Kidney capillary endothelial cell (primary cell): ENCODE measurements at regions not wholly inside any gene's neighbourhood (a gene's known extent, or its start where the extent isn't known, plus 50 kb on each side); places are given as distances from the start of the nearest gene placed in this dataset.

Source experiments
- DNase-seq: peaks from one replicate; pipeline ENCODE4 v3.0.0-alpha.2; 2018; ENCODE audit warnings: low spot score

DNA sequence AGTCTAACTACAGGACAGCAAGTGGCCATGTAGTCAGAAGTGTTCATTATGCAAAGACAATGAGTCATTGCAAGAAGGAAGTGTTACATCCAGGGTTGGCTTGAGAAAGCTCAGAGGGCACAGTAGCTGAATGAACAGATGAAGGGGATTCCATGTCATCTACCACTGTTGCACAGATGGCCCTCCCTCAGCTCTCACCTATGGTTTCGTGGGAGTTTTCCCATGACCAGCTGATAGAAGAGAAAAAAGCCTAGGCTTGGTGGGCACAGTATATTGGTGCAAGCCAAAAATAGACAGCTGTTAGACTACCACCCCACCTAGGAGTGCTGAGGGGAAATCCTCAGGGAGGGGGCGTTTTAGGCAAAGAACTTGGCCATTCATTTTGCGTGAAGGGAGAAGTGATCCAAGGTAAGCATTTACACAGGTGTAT lies 217.0 kb downstream of the DMRT2 start:
- DNase-seq = peak; percentile 10

GRCh38 chr9:1267581-1267980 lies 217.4 kb downstream of the DMRT2 start:
- no peak for DNase-seq

GRCh38 chr9:1269533-1270315 lies 219.6 kb downstream of the DMRT2 start:
- DNase-seq = no peak

DNA sequence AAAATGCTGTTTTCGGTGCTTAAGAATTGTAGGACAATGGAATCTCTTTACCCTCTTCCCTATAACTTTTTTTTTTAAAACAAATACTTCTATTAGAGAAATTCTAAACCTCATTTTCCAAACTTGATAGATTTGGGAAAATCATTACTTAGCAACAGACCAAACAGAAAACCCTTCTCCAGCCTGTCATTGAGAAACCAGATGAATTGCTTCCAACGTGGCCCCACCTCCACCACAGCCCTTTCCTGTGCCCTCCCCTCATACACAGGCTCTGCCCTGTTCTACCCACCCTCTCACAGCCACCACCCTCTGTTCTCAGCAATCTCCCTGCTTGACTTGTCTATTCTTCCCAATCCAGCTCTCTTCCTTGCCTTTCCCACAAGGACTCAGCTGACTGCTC lies 221.2 kb downstream of the DMRT2 start:
- DNase-seq = no peak

- DNase-seq = no peak
Measured at GRCh38 chr9:1271786-1272185, 221.6 kb downstream of the DMRT2 start.

- DNase-seq = no peak
Measured at GRCh38 chr9:1272488-1272887, 222.3 kb downstream of the DMRT2 start.

- DNase-seq = peak; percentile 2
Measured at GRCh38 chr9:1273859-1274258, 223.7 kb downstream of the DMRT2 start.

GRCh38 chr9:1274334-1274733 lies 224.2 kb downstream of the DMRT2 start:
- no peak for DNase-seq

GRCh38 chr9:1276474-1276873 lies 226.3 kb downstream of the DMRT2 start:
- DNase-seq = no peak

- DNase-seq = no peak
Measured at GRCh38 chr9:1284727-1285126, 234.6 kb downstream of the DMRT2 start.

DNA sequence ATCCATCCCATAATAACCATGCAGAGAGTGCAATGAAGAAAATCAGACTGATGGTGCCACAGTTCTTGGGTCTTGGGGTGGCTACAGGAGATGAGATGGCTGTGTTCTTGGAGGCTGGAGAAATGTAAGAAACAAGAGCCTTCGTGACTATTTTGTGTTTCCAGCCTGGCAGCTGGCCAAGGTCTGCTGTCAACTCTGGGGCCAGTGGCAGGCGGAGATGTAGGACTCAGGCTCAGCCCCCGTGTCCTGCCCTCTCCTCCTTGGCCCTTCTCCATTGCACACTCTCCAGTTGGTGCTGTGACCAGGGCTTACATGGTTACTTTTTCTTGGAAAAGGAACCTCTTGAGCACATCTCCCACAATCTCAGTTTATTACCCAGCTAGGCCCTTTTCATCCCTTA lies 235.4 kb downstream of the DMRT2 start:
- DNase-seq = no peak

DNA sequence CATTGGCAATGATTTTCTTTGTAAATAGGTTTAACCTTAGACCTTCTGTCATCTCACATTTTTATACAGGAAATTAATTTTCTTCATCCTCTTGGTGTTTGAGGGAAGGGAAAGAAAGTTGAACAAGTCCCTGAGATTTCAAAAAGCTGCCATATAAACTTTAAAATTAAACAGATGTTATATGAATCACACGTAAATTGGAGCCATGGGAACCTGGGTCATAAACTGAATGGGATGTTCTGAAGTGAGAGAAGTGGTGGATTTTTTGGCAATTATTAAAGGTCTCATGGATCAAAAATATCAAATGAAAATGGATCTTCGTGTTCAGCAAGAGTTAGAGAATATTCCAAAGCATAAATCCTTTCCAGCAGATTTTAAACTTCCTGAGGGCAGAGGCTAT lies 242.2 kb downstream of the DMRT2 start:
- DNase-seq = no peak

GRCh38 chr9:1294641-1295258 lies 244.6 kb downstream of the DMRT2 start:
- no peak for DNase-seq

- no peak for DNase-seq
Measured at GRCh38 chr9:1296331-1296730, 246.2 kb downstream of the DMRT2 start.

DNA sequence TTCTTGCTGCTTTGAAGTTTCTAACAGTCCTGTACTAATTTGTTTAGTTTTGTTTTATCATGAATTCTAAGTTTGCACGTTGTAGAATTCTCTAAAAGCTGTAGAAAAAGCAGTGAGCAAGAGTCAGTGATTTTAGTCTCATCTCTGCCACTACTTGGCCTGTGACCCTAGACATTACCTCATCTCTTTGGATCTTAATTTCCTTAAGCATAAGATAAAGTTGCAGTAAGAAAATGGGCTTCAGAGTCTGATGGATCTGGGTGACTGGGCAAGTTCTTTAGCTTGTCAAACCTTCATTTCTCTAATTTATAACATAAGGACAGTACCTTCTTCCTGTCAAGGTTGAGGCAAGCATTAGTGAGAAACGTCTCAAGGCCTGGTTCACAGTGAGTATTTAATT lies 247.9 kb downstream of the DMRT2 start:
- DNase-seq = no peak

- DNase-seq = no peak
Measured at GRCh38 chr9:1300941-1301340, 250.8 kb downstream of the DMRT2 start.

- DNase-seq = no peak
Measured at GRCh38 chr9:1303932-1304331, 253.8 kb downstream of the DMRT2 start.

DNA sequence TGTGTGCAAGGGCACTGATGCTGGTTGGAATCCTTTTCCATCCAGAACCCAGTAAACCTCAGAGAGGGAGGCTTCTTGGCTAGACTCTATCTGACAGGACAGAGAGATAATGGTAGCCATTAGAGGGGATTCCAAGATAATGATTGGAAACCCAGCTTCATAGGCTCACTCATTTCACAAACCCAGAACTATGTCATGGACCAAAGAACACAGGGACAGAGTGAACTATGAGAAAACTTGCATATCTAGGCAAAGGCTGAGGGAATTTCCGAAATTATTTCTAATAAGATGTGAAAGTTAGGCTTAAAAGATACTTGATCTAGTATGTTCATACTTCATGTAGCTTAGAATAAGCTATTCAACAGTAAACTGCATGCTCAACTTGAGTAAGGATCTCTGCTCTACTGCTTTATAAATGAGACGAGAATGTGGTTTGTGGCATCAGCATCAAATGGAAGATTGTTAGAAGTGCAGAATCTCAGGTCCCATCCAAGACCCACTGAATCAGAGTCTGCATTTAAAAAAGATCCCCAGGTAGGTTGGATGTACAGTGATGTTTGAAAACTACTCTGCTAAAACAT lies 261.4 kb downstream of the DMRT2 start:
- no peak for DNase-seq

- no peak for DNase-seq
Measured at GRCh38 chr9:1319436-1319835, 269.3 kb downstream of the DMRT2 start.

DNA sequence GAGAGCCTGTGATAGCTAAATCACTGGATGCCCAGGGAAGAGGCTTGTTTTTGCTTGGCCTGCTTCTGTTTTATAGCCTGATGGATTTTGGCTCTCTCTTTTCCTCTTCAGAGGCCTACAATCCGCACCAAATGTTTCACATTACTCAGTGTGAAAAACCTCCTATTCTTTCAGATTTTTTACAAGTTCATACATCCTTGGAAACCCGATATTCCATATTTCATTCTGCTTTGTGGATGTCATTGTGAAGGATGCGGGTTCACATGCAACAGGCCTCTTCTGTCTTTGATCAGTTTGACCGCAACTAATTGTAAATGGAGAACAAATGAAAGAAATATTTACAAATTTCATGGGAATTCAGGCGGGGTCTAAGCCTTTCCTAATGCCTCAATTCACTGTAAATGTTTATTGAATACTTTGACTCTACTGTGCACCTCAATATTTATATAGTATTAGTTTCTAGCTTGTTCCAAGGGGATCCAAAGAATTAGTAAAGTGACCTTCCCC lies 269.9 kb downstream of the DMRT2 start:
- no peak for DNase-seq

DNA sequence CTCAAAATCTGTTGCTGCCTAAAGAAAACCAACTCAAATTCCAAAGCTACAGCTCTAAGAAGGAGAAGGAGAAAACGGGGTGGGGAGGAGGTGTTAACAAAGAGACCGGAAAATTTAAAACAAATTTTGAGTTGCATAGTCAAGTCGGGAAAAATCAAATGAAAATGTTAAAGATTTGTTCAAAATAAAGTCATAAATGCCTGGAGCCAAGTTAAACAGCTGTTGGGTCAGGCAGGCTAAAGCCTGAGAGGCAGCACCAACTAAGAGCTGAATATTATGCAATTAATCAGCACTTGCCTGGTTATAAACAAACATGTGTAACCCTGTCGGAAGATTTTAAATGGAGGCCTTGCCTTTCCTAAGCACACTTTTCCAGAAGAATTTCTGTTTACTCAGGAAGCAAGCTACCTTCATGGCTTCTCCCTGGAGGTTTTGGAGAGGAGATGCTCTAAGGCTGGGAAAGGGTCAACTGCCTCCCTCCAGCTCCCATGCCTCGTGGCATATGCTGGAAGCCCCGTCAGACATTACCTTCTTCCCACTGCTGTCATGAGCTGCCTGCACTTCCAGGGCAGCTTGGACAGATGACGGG lies 270.5 kb downstream of the DMRT2 start:
- no peak for DNase-seq

DNA sequence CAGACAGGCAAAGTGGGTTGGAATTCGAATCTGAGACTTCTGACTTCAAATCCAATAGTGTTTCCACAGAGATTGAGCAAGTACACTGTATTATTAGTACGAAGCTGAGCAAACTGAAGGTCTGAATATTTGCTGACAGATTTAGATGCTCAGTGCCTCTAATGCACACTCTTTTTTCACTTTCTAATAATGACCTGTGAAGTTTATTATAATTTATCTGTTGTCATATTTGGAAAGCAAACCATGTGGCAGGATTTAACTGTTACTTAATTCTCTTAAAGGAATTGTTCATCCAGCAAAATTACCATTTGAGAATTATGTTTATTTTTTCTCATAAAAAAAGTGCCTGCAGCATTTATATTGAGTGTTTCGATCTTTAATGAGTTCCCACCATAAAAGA lies 277.3 kb downstream of the DMRT2 start:
- DNase-seq = no peak

GRCh38 chr9:1328341-1328740 lies 278.2 kb downstream of the DMRT2 start:
- no peak for DNase-seq
